GM10266 (cell line): ENCODE measurements at regions not wholly inside any gene's neighbourhood (a gene's known extent, or its start where the extent isn't known, plus 50 kb on each side); places are given as distances from the start of the nearest gene placed in this dataset.

Experiments used
- DNase-seq: peaks from one replicate; pipeline ENCODE4 v3.0.0; 2012; ENCODE audit errors: extremely low spot score
- CTCF ChIP-seq: IDR thresholded peaks from 2 replicates; pipeline ENCODE4 v1.5.1; 2012; ENCODE audit warnings: mild to moderate bottlenecking, low read depth; ENCODE audit not compliant: control insufficient read depth, insufficient read depth; ENCODE audit errors: missing control alignments

GRCh38 chr2:220995581-220995980 is 576.5 kb downstream of the EPHA4 start:
- TF ChIP-seq CTCF = no peak

GRCh38 chr2:220998156-220998555 is 573.9 kb downstream of the EPHA4 start:
- no peak for DNase-seq
- no peak for TF ChIP-seq CTCF

More at GRCh38 chr2:220995581-220995980, 576.5 kb downstream of the EPHA4 start:
- DNase-seq = no peak

GRCh38 chr2:220999356-220999755 is 572.7 kb downstream of the EPHA4 start:
- DNase-seq = no peak
- TF ChIP-seq CTCF = no peak

- no peak for DNase-seq
- no peak for TF ChIP-seq CTCF
Observed at GRCh38 chr2:221001381-221001801, 570.7 kb downstream of the EPHA4 start.

- DNase-seq = no peak
- TF ChIP-seq CTCF = no peak
Observed at GRCh38 chr2:221002101-221002685, 569.9 kb downstream of the EPHA4 start.

GRCh38 chr2:221005338-221005737 is 566.8 kb downstream of the EPHA4 start:
- TF ChIP-seq CTCF = no peak
- no peak for DNase-seq

GRCh38 chr2:221006084-221006483 is 566.0 kb downstream of the EPHA4 start:
- DNase-seq = no peak
- no peak for TF ChIP-seq CTCF
